GM19351 (cell line): ENCODE measurements at regions not wholly inside any gene's neighbourhood (a gene's known extent, or its start where the extent isn't known, plus 50 kb on each side); places are given as distances from the start of the nearest gene placed in this dataset.
"Not testable (repeated sequence)": the region's sequence is repeated elsewhere in the genome, so short reads cannot be mapped to it uniquely, and the experiment has no call there.

Source experiments
- ATAC-seq: cut with Tn5 transposase; IDR thresholded peaks from one replicate; pipeline ENCODE4 v1.9.1; 2021; ENCODE audit warnings: mild to moderate bottlenecking, moderate library complexity; ENCODE audit not compliant: unreplicated experiment

DNA sequence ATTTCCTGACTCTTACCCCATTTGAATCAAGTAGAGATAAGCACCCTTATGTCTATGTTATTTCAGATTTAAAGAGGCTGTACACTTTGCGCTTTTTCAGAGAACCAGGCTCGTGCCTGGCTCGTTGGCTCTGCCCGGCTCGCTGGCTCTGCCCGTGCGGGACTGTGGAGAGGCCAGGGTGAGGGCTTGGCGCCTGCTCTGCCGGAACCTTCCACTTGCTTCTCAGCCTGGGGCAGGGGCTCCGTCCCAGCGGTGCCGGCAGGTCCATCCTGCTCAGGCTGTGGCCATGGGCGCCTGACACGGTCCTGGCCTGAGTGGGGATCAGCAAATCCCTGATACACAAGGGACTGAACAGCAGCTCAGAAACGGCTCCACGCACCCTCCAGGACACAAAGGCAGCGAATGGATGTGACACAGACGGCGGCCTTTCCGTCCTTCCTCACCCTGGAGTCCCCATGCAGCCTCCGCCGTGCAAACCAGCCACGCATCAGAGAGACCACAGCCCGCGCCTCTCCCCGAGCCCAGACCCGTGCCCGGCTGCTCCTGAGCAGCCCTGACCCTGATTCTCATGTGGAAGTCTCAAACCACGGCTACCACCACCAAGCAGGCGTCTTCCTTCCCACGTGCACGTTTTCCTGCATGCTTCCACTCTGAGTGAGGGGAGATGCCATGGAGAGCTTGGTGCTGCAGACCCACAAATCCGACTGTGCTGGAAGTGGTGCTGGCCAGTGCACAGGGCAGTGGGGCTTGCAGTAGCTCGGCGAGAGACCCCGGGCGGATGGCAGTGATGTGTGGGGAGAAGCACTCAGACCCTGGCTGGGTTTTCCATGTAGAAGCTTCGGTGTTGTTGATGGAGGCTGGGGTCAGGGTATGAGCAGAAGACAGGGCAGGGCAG, 233.9 kb downstream of the ERMARD start:
- no peak for ATAC-seq

DNA sequence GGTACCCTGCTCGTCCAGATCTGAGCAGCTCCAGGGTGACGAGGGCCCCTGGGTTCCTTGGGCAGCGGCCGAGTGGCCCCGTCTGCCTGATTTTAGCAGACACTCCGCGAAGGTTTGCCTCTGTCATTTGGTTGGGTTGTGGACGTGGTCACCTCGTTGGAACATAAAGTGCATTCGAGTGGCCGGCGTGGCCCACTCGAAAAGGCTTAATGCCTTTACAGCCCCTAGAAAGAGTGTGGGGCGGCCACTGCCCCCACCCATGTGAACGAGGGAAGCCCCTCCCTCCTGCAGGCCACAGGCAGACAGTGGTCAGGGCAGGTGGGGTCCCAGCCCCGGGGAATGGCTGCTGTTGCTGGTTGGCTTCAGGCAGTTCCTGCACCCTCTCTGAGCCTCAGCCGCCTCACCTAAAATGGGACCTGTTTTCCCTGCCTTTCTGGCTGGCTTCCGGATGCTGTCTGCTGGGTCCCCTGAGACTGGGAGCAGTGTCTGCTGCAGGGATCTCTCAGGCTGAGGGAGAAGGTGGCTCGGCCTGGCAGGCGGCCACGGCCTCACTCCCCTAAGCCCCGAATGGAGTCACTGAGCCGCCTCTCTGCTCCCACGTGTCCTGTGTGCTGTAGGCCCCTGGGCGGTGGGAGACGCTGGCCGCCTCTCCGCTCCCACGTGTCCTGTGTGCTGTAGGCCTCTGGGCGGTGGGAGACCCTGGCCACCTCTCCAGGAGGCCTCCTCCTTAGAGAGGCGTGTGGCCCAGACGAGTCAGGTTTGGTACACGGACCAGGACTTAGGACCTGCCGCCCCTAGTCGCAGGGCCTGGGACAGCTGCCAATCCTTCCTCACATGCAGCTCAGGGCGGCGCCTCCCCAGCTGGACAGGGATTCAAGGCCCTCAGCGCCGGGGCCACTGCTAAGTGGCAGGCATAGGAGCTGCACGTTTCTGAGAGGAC, 233.0 kb downstream of the ERMARD start:
- ATAC-seq = no peak

DNA sequence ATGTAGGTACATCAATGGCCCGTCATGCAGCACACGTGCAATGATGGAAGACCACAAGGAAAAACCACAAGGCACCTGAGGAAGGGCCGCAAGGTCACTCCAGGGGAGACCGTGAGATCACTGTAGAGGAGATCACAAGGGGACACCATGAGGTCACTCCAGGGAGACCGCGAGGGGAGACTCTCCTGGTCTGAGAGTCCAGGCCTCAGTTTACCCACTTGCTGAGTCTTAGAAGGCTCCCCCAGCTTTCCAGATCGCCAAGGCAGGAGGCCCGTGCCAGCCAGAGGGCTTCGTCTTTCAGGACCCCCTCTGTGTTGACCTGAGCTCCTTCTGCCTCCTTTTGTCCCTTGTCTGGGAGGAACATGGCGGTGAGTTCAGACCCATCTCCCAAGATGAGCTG, 232.2 kb downstream of the ERMARD start:
- no peak for ATAC-seq

DNA sequence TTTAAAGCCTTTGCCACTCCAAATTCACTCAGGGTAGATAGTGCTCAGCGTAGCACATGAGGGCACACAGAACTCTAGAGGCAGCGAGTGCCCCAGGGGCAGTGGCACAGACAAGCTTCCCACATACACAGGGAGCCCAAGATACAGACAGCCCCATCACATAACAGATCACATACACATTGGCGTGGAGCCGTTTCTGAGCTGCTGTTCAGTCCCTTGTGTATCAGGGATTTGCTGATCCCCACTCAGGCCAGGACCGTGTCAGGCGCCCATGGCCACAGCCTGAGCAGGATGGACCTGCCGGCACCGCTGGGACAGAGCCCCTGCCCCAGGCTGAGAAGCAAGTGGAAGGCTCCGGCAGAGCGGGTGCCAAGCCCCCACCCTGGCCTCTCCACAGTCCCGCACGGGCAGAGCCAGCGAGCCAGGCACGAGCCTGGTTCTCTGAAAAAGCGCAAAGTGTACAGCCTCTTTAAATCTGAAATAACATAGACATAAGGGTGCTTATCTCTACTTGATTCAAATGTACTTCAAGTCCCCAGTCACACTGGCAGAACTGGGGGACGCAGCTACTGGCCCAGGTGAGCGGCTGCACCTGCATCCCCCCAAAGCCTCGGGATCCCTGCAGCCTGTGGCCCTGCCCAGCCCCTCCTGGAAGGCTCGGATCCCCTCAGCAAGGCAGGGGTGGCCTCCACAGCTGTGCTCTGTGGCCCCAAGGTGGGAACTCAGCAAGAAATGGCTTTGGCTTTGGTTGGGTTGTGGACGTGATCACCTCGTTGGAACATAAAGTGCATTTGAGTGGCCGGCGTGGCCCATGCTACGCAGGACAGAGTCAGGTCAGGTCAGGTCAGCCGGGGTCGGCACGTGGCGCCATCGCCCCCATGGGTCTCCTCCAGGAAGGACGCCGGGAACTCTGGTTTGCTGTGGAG, 231.3 kb downstream of the ERMARD start:
- ATAC-seq = no peak

DNA sequence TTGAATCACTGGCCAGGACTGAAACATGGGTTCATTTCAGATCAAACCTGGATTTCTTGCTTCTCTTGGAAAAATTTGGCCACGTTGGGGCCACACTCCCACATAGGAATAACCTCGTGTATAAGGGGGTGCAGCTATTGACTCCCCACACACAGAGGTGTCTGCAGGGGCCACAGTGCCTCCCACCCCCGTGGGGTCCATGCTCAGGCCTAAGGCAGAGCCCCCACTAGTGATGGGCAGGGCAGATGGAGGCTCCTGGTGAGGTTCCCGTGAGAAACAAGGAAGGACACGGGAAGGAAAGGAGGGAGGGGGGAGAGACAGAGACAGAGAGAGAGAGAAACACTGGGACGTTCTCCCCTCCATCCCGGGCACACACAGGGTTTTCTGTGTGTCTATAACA, 230.5 kb downstream of the ERMARD start:
- ATAC-seq = no peak

DNA sequence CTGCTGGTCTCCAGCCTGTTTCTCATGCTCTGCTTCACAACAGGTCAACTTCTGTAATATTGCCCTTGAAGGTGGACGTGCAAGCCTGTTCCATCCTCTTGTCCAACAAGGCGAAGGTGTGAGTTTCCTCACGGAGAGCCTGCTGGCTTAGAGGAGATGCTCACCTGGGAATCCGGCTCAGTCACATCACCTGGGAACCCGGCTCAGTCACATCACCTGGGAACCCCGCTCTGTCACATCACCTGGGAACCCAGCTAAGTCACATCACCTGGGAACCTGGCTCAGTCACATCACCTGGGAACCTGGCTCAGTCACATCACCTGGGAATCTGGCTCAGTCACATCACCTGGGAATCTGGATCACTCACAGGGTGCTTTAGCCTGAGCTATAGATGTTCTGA, 230.1 kb downstream of the ERMARD start:
- no peak for ATAC-seq

DNA sequence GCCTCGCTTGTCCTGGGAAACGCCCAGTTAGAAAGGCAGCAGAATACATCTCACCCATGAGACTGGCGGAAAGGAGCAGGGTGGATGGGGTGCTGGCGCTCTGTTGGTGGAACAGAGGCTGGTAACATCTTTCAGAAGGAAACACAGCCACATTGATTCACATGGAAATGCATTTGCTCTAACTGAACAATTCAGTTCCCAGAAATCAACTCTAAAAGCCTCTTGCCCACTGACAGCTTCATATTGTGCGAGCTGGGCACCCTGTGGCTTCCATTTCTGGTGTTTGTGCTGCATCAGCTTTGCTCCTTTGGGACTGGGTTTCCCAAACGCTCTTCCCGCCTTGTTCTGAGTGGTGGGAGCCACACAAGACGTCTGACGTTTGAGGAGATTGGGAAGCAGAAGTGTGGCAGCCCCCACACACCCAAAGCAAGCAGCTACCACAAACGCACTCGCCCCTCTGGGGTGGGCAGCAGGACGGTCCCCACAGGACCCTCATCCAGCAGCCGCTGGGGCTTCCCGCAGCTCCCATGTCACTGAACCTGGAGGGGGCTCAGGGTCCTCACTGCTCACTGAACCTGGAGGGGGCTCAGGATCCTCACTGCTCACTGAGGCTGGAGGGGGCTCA, 229.5 kb downstream of the ERMARD start:
- no peak for ATAC-seq

DNA sequence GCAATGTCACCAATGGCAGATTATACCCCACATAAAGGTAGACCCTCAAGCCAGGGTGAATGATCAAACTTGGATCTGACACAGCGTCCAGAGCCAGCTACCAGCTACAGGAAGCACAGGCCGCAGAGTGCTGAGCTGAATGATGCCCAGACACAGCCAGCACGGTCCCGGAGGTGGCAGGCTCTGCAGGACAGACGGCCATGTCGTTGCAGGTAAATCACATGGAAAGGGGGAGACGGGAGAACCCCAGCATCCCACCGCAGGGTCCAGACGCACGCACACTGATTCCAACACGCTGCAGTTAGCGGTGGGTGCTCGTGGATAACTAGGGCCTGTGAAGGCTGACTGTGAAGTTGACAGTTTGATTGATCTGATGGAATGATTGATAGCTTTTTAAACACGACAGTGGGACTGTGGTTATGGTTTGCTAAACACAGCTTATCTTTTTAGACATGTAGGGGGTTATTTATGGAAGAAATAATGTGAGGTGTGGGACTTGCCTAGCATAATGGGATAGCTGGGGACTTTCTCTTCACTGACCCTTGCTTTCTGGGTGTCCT, 228.5 kb downstream of the ERMARD start:
- no peak for ATAC-seq

DNA sequence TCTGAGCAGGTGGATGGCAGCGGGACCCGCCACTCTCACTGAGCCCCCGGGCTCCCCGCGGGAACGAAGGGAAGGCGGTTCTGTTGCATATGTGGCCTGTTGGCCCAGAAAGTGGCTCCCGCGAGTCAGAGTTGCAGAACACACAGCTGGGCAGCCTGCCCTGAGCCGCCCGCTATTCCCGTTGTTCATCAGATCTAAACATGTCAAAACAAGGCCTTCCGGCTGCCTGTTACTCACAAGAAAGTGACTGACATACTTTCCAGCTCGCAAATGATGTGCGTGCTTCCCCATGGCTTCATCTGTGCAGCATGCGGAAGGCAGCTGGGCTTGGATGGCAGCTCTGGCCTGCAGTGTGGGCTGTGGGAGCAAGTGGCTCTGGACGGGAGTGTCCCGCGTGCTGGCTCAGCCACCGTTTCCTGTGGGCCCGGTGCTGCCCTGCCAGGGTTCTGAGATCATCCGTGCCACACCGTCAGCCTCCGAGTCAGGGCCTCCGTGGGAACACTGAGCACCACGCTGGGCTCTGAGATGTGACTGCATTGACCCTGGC, 227.3 kb downstream of the ERMARD start:
- ATAC-seq = no peak

DNA sequence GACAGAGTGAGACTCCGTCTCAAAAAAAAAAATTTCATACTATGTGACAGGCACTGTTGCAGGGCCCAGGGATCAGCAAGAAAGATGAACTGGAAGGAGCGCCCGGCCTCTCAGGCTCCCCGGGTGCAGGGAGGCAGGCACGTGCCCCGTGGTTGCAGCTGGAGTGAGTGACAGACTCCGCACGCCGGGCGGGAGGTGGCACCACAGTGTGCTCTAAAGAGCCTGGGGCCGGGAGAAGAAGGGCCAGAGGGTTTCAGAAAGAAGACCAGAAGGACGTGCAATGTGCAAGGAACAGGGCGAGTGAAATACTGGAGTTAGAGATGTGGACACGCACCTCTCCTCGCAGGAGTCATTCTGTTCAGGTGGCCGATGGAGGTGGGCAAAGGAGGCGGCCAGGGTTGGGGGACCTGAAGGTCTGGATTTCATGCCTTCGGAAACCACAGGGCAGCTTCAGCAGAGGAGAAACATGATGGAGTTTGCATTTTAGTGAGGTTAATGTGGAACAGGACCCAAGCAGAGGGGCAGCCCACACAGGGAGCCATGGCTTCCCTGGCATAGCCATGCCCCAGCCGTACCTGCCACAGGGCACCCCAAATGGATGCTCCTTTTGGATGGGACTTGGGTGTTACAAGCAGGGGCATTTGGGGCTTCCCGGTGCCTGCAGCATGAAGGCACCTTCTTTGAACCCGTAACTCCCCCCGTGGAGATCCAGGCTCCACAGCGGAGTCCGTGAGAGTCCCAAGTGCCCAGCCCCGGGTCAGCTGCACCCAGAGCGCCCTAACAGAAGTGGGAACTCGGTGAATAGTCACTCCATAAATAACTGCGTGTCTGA, 226.2 kb downstream of the ERMARD start:
- ATAC-seq = no peak

DNA sequence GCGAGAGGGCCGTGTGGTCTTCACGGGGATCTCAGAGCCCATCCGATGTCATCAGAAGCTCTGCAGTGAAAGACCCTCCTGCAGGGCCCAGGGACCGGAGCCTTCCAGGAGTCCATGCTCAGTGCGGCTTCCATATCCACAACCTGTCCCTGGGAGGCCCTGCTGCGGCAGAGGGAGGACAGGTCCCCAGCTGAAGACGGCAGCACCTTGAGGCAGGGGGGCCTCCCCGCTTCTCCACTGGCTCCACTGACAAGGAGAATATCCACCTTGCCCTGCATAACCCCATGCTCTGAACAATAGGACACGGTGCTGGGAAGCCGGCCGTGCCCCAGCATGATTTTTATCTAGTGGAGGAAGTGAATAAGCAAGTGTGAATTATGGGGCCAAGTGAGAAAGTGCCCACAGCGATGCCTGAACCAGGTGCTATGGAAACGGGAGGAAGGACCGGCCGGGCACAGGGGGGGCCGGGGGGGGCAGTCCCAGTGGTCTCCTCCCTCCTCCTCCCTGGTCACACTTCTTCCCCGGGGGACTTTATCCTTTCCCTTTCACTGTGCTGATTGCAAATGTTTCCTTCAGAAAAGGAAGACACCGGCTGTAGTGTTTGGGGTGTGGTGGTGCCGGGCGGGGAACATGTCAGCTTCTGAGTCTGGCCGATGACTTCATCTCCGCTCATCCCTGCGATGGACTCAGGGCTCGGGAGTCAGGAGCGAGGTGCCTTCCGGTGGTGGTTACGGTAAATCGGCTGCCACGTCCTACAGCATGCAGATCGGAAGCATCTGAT, 225.1 kb downstream of the ERMARD start:
- ATAC-seq = no peak

DNA sequence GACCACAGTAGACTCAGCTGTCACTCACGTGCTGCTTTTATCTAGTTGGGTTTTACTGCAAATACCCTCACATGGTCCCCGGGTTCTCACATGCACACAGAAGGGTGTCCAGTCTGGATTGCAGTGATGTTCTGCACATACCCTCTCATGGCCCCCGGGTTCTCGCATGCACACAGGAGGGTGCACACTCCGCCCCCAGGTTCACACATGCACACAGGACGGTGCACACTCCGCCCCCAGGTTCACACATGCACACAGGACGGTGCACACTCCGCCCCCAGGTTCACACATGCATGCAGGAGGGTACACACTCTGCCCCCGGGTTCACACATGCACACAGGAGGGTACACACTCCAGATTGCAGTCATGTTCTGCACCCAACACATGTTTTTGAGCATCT, 224.3 kb downstream of the ERMARD start:
- ATAC-seq = no peak

DNA sequence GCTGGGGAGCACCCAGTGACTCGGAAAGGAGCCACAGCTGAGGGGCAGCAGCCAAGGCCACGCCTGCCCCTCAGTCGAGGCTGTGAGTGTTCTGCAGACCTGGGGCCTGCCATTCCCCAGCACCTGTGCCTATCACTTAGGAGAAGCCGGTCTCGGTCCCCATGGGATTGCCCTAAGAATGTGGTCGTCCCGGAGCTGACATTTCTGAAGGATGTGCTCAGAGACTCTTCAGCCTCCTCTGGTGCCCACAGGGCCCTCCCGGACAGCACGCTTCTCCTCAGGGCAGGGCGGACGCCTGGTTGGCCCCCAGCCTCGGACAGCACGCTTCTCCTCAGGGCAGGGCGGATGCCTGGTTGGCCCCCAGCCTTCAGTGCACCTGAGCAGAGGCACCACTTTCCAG, 223.9 kb downstream of the ERMARD start:
- no peak for ATAC-seq

DNA sequence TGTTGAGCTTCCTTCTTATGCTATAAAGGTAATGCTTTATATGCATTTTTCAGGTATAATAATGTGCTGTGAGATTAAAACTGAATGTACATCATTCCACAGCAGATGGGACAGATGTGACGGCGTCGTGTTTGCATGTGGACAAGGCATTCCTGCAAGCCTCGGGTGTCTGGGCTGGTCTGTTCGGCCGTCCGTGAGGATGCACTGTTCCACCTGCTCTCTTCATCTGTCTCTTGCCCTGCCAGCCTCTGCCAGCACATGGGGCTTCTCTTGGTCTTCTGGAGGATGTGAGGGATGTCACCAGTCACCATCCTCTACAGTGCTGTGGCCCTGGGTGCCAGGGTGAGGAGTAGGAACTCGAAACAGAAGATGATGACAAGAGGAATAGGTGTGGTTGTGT, 223.2 kb downstream of the ERMARD start:
- no peak for ATAC-seq

DNA sequence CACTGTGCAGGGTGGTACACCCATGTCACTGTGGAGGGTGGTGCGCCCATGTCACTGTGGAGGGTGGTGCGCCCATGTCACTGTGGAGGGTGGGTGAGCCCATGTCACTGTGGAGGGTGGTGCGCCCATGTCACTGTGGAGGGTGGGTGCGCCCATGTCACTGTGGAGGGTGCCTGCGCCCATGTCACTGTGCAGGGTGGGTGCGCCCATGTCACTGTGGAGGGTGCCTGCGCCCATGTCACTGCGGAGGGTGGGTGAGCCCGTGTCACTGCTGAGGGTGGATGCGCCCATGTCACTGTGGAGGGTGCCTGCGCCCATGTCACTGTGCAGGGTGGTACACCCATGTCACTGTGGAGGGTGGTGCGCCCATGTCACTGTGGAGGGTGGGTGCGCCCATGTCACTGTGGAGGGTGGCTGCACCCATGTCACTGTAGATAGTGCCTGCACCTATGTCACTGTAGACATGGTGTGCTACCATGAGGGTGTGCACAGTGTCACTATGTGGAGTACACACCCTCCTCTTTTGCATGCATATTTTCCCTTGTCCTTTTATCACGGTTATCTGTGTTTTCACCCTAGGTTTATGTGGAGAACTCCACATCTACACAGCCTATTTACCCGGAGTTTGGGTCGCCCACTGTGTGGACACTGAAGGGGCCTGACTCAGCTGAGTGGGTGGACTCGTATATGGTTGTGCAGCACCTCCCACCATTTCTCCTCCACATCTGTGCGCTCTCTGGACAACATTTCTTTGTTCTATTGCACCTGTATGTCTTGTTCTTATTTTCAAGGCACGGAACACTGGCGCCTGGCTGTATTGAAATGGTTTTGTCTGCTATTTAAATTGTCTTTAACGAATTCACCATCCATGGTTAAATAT, 222.4 kb downstream of the ERMARD start:
- ATAC-seq = not testable (repeated sequence)

DNA sequence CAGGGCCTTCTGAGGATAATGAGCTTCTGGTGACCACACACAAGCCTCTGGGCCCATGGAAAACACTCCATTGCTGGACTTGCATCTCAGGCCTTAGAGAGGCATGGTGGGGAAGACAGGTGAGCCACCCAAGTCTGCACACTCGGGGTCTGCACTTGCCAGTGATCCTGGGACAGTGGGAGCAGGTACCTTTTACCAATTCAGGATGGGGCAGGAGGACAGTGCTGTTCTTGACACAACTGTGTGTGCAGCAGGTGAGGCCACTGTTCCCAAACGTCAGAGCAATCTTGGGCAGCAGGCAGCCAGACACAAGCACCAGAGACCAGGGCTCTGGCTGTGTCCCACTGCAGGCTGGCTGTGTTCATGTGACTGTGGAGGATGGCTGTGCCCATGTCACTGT, 221.3 kb downstream of the ERMARD start:
- no peak for ATAC-seq

DNA sequence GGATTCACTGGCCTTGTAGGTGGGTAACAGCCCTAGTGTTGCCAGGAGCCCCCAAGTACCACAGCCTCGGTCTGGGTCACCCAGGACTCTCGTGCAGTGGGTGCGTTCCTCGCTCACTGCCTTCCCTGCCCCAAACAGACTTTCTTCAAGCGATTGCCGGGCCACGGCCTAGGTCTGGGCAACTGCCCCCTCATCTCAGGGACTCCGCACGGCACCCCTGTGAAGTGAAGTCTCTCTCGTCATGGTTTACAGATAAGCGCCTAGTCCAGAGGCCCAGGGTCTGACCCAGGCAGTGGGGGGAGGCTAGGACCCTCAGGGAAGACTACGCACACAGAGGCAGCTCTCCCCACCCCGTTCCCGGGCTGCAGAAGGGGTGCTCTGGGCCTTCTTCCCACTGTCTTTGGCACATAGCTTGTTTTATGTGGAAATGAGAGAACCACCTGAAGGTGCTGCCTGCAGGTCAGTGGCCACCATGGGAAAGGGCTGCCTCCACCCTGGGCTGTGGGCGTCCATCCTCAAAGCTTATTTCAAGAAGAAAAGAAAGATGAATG, 220.8 kb downstream of the ERMARD start:
- no peak for ATAC-seq
